ENCODE measurements at regions not wholly inside any gene's neighbourhood (a gene's known extent, or its start where the extent isn't known, plus 50 kb on each side); places are given as distances from the start of the nearest gene placed in this dataset.

GRCh38 chr3:90056281-90057032 is 949.0 kb downstream of the EPHA3 start:
- no peak for TF ChIP-seq RARB (CRISPR knock-in tag; IDR thresholded peaks at IDR 0.05)
- TF ChIP-seq ARNTL (CRISPR knock-in tag; IDR thresholded peaks at IDR 0.05; ENCODE audit: borderline replicate concordance, low read depth), result no peak

Measured in SK-N-SH treated with all-trans-retinoic acid at 6 μM for 48 hours (cell line).